Colon (tissue), 2 donors: ENCODE measurements at regions not wholly inside any gene's neighbourhood (a gene's known extent, or its start where the extent isn't known, plus 50 kb on each side); places are given as distances from the start of the nearest gene placed in this dataset.
"Not testable (repeated sequence)": the region's sequence is repeated elsewhere in the genome, so short reads cannot be mapped to it uniquely, and the experiment has no call there.

Source experiments
- FAIRE-seq: peaks from 2 replicates; lab custom pipeline; 2012; peaks lifted over from hg19 to GRCh38; lab: Jason Lieb, UNC
- donor health status: control.
- donor health status: control.

- no peak for FAIRE-seq
These were observed 160.3 kb upstream of the FMN2 start for GRCh38 chr1:239931341-239931740.

- FAIRE-seq = no peak
These were observed 152.1 kb upstream of the FMN2 start for GRCh38 chr1:239939602-239940001.

GRCh38 chr1:239943761-239944160 lies 147.9 kb upstream of the FMN2 start:
- FAIRE-seq = no peak

- no peak for FAIRE-seq
These were observed 147.0 kb upstream of the FMN2 start for GRCh38 chr1:239944666-239945065.

GRCh38 chr1:239947801-239948200 lies 143.9 kb upstream of the FMN2 start:
- FAIRE-seq = no peak

GRCh38 chr1:239951511-239952140 lies 140.1 kb upstream of the FMN2 start:
- no peak for FAIRE-seq

GRCh38 chr1:239952348-239953308 lies 139.1 kb upstream of the FMN2 start:
- FAIRE-seq = no peak

- FAIRE-seq = no peak
These were observed 136.8 kb upstream of the FMN2 start for GRCh38 chr1:239954836-239955235.

- FAIRE-seq = no peak
These were observed 136.3 kb upstream of the FMN2 start for GRCh38 chr1:239955431-239955830.

GRCh38 chr1:239956263-239956662 lies 135.4 kb upstream of the FMN2 start:
- no peak for FAIRE-seq

- no peak for FAIRE-seq
These were observed 133.6 kb upstream of the FMN2 start for GRCh38 chr1:239958063-239958462.

GRCh38 chr1:239960366-239960765 lies 131.3 kb upstream of the FMN2 start:
- FAIRE-seq = no peak

GRCh38 chr1:239963856-239964255 lies 127.8 kb upstream of the FMN2 start:
- no peak for FAIRE-seq

- FAIRE-seq = no peak
These were observed 115.3 kb upstream of the FMN2 start for GRCh38 chr1:239976130-239976968.

GRCh38 chr1:239977416-239977815 lies 114.3 kb upstream of the FMN2 start:
- no peak for FAIRE-seq

GRCh38 chr1:239979456-239979855 lies 112.2 kb upstream of the FMN2 start:
- no peak for FAIRE-seq

- no peak for FAIRE-seq
These were observed 108.9 kb upstream of the FMN2 start for GRCh38 chr1:239982762-239983161.

GRCh38 chr1:239985044-239985443 lies 106.6 kb upstream of the FMN2 start:
- FAIRE-seq = no peak

- peak; percentile 41 for FAIRE-seq
These were observed 104.5 kb upstream of the FMN2 start for GRCh38 chr1:239987103-239987745.

GRCh38 chr1:239989990-239990389 lies 101.7 kb upstream of the FMN2 start:
- FAIRE-seq = no peak

- FAIRE-seq = not testable (repeated sequence)
These were observed 99.1 kb upstream of the FMN2 start for GRCh38 chr1:239992566-239992965.

GRCh38 chr1:239993366-239993765 lies 98.3 kb upstream of the FMN2 start:
- FAIRE-seq = no peak
